IMR-90 (cell line): ENCODE measurements at regions not wholly inside any gene's neighbourhood (a gene's known extent, or its start where the extent isn't known, plus 50 kb on each side); places are given as distances from the start of the nearest gene placed in this dataset.

ENCODE experiments used
- ATAC-seq: fragments of 200-7000 bp; cut with Tn5 transposase; 2 replicates; pipeline ENCODE4 v1.9.1; 2020; ENCODE audit warnings: low read depth, mild to moderate bottlenecking, moderate library complexity
- BruUV-seq: library from RNA; stranded (reverse); fragments of 400-500 nt; replicated peaks from 2 replicates; lab custom pipeline; 2021; lab: Mats Ljungman, UMichigan
- CTCF ChIA-PET: fragments of 300-600 bp; formaldehyde crosslinking; extraction: SDS; loops from one replicate; lab custom pipeline; 2021; ENCODE audit warnings: antibody characterized with exemption; lab: Yijun Ruan, JAX
- POLR2A ChIA-PET: fragments of 300-600 bp; sonication (Branson Sonifier 250); formaldehyde crosslinking; loops from one replicate; lab custom pipeline; 2022; ENCODE audit warnings: antibody characterized with exemption; ENCODE audit not compliant: unreplicated experiment; lab: Charles Lee
- DNase-seq: peaks from one replicate; pipeline ENCODE4 v3.0.0; 2013
- H2AFZ ChIP-seq: replicated peaks from 2 replicates; pipeline ENCODE3; 2013; ENCODE audit warnings: low read length, mild to moderate bottlenecking; ENCODE audit not compliant: poor library complexity
- H2AK5ac ChIP-seq: 2 replicates; pipeline ENCODE4 v1.6.1; 2013; ENCODE audit warnings: low read depth, low read length, inconsistent platforms
- H2AK9ac ChIP-seq: replicated peaks from 2 replicates; pipeline ENCODE3; 2013; ENCODE audit warnings: mild to moderate bottlenecking, low read depth, low read length, moderate library complexity; ENCODE audit not compliant: poor library complexity
- H2BK120ac ChIP-seq: 2 replicates; pipeline ENCODE4 v1.6.1; 2013; ENCODE audit warnings: low read depth, low read length, inconsistent platforms
- H2BK15ac ChIP-seq: 3 replicates; pipeline ENCODE4 v1.6.1; 2013; ENCODE audit warnings: low read depth, low read length, inconsistent platforms
- H2BK20ac ChIP-seq: 2 replicates; pipeline ENCODE4 v1.6.1; 2013; ENCODE audit warnings: low read depth, mild to moderate bottlenecking, inconsistent platforms, low read length, moderate library complexity
- H2BK5ac ChIP-seq: 2 replicates; pipeline ENCODE4 v1.6.1; 2013; ENCODE audit warnings: mild to moderate bottlenecking, low read depth, low read length, inconsistent platforms; ENCODE audit not compliant: poor library complexity, severe bottlenecking
- H3K14ac ChIP-seq: replicated peaks from 2 replicates; pipeline ENCODE4 v1.6.1; 2013; ENCODE audit warnings: low read depth, low read length, inconsistent platforms
- H3K18ac ChIP-seq: 2 replicates; pipeline ENCODE4 v1.6.1; 2013; ENCODE audit warnings: low read depth, low read length, control low read depth
- H3K23ac ChIP-seq: 2 replicates; pipeline ENCODE4 v1.6.1; 2013; ENCODE audit warnings: low read depth, low read length, inconsistent platforms
- H3K27ac ChIP-seq: 2 replicates; pipeline ENCODE4 v1.5.1; 2013; ENCODE audit warnings: mild to moderate bottlenecking, control low read depth, low read length; ENCODE audit not compliant: insufficient read depth
- H3K27me3 ChIP-seq: 2 replicates; pipeline ENCODE4 v1.6.1; 2013; ENCODE audit warnings: low read length; ENCODE audit not compliant: control insufficient read depth, insufficient read depth
- H3K36me3 ChIP-seq: 2 replicates; pipeline ENCODE4 v1.6.1; 2013; ENCODE audit warnings: low read length, mixed read lengths; ENCODE audit not compliant: control insufficient read depth, insufficient read depth
- H3K4ac ChIP-seq: 2 replicates; pipeline ENCODE4 v1.6.1; 2013; ENCODE audit warnings: low read depth, low read length, inconsistent platforms
- H3K4me1 ChIP-seq: 2 replicates; pipeline ENCODE4 v1.6.1; 2013; ENCODE audit warnings: low read length, mixed read lengths; ENCODE audit not compliant: control insufficient read depth, insufficient read depth
- H3K4me2 ChIP-seq: 2 replicates; pipeline ENCODE4 v1.6.1; 2013; ENCODE audit warnings: low read depth, mild to moderate bottlenecking, control low read depth, low read length, moderate library complexity
- H3K4me3 ChIP-seq: 2 replicates; pipeline ENCODE4 v1.5.1; 2013; ENCODE audit warnings: low read depth, mild to moderate bottlenecking, control low read depth, low read length, moderate library complexity; ENCODE audit not compliant: insufficient read depth
- H3K56ac ChIP-seq: 2 replicates; pipeline ENCODE4 v1.6.1; 2013; ENCODE audit warnings: low read length, inconsistent platforms; ENCODE audit not compliant: insufficient read depth; ENCODE audit errors: extremely low read depth
- H3K79me1 ChIP-seq, 2 experiments: 2 replicates each; pipeline ENCODE4 v1.6.1; 2013; ENCODE audit warnings: low read length in 2 of 2, inconsistent platforms in 1 of 2, low read depth in 1 of 2
- H3K9ac ChIP-seq: 2 replicates; pipeline ENCODE4 v1.6.1; 2013; ENCODE audit warnings: low read depth, low read length, control low read depth
- H3K9me1 ChIP-seq: 2 replicates; pipeline ENCODE4 v1.6.1; 2013; ENCODE audit warnings: low read length, inconsistent platforms; ENCODE audit not compliant: insufficient read depth
- H3K9me3 ChIP-seq: 2 replicates; pipeline ENCODE4 v1.6.1; 2013; ENCODE audit warnings: low read length; ENCODE audit not compliant: control insufficient read depth, insufficient read depth
- H4K20me1 ChIP-seq: 2 replicates; pipeline ENCODE4 v1.6.1; 2013; ENCODE audit warnings: low read length, inconsistent platforms; ENCODE audit not compliant: insufficient read depth
- H4K5ac ChIP-seq: 2 replicates; pipeline ENCODE4 v1.6.1; 2013; ENCODE audit warnings: mild to moderate bottlenecking, low read depth, low read length, control low read depth
- H4K8ac ChIP-seq, 2 experiments: 2 replicates each; pipeline ENCODE4 v1.6.1; 2013; ENCODE audit warnings: low read depth in 2 of 2, low read length in 2 of 2, control low read depth in 1 of 2, inconsistent platforms in 1 of 2
- H4K91ac ChIP-seq: 2 replicates; pipeline ENCODE4 v1.6.1; 2013; ENCODE audit warnings: low read depth, low read length, inconsistent platforms; ENCODE audit not compliant: insufficient read depth
- CEBPB ChIP-seq: IDR thresholded peaks from 2 replicates; pipeline ENCODE4 v1.6.1; 2012; ENCODE audit warnings: low read depth, low read length, improper control_type of control experiment
- CHD1 ChIP-seq: IDR thresholded peaks from 2 replicates; pipeline ENCODE4 v1.6.1; 2012; ENCODE audit warnings: low read depth, low read length, improper control_type of control experiment
- FOS ChIP-seq: fragments of 150-350 bp; IDR thresholded peaks from 2 replicates; pipeline ENCODE4 v1.6.1; 2016; ENCODE audit warnings: low read depth, low read length
- USF2 ChIP-seq: fragments of 150-350 bp; IDR thresholded peaks from 2 replicates; pipeline ENCODE4 v1.6.1; 2017; ENCODE audit warnings: mild to moderate bottlenecking, antibody characterized with exemption, low read length, low read depth
- WGBS, 2 experiments: methylation state at CpG; one replicate each; pipeline versions ENCODE4 v1.1.5 to v1.1.7; 2013; ENCODE audit warnings: missing lambda C conversion rate in 2 of 2; ENCODE audit not compliant: insufficient read length in 1 of 2; ENCODE audit errors: extremely low coverage in 2 of 2; 5-methylcytosine and 5-hydroxymethylcytosine counted together
- dilution Hi-C: fragments of 300-500 bp; cut with HindIII; formaldehyde crosslinking; loops from one replicate; pipeline ENCODE4 v1.14.3; 2018; ENCODE audit warnings: low sequenced_read_pairs; ENCODE audit not compliant: unreplicated experiment
- in situ Hi-C: fragments of 300-500 bp; cut with MboI; formaldehyde crosslinking; loops from 3 replicates; pipeline ENCODE4 v1.14.3; 2019; ENCODE audit warnings: low sequenced_read_pairs, inconsistent platforms, mixed read lengths
- intact Hi-C: fragments of 100-400 bp; cut with micrococcal nuclease; formaldehyde crosslinking; loops from 2 replicates; pipeline ENCODE4 v1.10.0; 2022

DNA sequence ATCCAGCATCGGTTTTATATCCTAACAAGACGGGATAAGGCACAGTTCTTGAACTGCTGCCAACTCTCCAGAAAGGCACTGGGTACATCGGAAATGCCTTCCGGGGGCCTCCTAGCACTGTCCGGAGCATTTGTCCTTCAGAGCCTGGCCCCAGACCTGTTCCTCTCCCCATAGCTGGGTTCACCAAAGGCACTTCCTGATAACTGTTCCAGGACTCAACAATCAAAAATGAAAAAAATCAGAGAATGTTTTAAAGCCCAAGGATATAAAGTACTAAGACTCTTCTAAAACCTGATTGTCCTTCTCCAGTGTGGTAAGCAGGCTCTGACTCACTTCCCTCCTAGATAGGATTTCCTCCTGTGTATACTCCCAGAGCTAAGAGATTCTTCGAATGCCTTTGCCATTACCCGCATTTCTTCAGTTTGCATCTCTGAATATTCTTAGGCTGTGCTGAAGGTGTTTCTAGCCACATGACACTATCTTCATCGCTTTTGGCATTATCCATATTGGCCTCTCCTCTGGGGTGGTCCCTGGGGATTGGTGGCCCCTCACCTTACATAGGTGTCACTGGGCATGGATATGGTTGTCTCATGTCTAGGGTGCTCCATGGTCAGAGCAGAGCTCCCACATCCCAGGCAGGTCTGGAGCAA, 112.9 kb downstream of the ZBTB18 start:
- H2AK5ac ChIP-seq, result peak overlapping the region; percentile 92
- no peaks in the 10 kb centered on the region for H3K9me3 ChIP-seq
- peak overlapping the region; percentile 84; the same call in 2 of the 3 replicates for H2BK15ac ChIP-seq
- H3K27me3 ChIP-seq, result no peaks in the 10 kb centered on the region
- H2AFZ ChIP-seq, result peak overlapping the region; percentile 79
- peak overlapping the region; percentile 95 for H3K27ac ChIP-seq
- no TSS peak for BruUV-seq
- peak overlapping the region; percentile 98 for H2BK120ac ChIP-seq
- no peak overlapping the region; the same call in 1 of the 2 replicates for H3K9ac ChIP-seq
- H2BK5ac ChIP-seq, result peak overlapping the region; percentile 93
- H2BK20ac ChIP-seq, result peak overlapping the region; percentile 99
- peak overlapping the region; percentile 85 for H4K5ac ChIP-seq
- peak; percentile 74; the same call in 1 of the 2 replicates for TF ChIP-seq FOS
- 0 out of 2 replicates have a peak, but pooled peaks have one; percentile 28 for TF ChIP-seq USF2
- TF ChIP-seq CEBPB, result peak; percentile 62; the same call in 1 of the 2 replicates
- no peak for TF ChIP-seq CHD1
- H3K36me3 ChIP-seq, result no peaks in the 10 kb centered on the region
- H2AK9ac ChIP-seq, result peak overlapping the region; percentile 53
- no peaks in the 10 kb centered on the region for H3K79me1 ChIP-seq
- in situ Hi-C loops (no loop called here), dilution Hi-C loops (no loop called here), intact Hi-C loops (no loop called here)
- H3K4me1 ChIP-seq, result peaks cover 18% of the 10 kb centered on the region
- peaks cover 21% of the 10 kb centered on the region; the same call in 1 of the 2 replicates for H3K9me1 ChIP-seq
- peak overlapping the region; percentile 65 for H3K23ac ChIP-seq
- 39% methylated on average over 5 of the region's 8 CpGs; no CpG with 5 or more reads in 1 of the 2 experiments for WGBS, 2 experiments
- H4K8ac ChIP-seq, result peak overlapping the region; percentile 62 to 96
- ChIA-PET POLR2A (no interaction called here), CTCF (interaction anchor here (0.6 to 1.1 kb wide), 3 partner anchors 34 to 948 kb away, joined by 3 to 5 read pairs (median 3); no protein-coding TSS in a partner anchor)
- H3K56ac ChIP-seq, result peak overlapping the region; percentile 81
- DNase-seq (peak; percentile 98), ATAC-seq (peak; percentile 95)
- H4K20me1 ChIP-seq, result no peaks in the 10 kb centered on the region
- no peak overlapping the region for H3K4me3 ChIP-seq
- peak overlapping the region; percentile 87 for H3K14ac ChIP-seq
- H3K4me2 ChIP-seq, result peak overlapping the region; percentile 77
- H4K91ac ChIP-seq, result peak overlapping the region; percentile 91
- H3K4ac ChIP-seq, result peak overlapping the region; percentile 94
- H3K18ac ChIP-seq, result peak overlapping the region; percentile 88
